ENCODE measurements at regions not wholly inside any gene's neighbourhood (a gene's known extent, or its start where the extent isn't known, plus 50 kb on each side); places are given as distances from the start of the nearest gene placed in this dataset.

DNA sequence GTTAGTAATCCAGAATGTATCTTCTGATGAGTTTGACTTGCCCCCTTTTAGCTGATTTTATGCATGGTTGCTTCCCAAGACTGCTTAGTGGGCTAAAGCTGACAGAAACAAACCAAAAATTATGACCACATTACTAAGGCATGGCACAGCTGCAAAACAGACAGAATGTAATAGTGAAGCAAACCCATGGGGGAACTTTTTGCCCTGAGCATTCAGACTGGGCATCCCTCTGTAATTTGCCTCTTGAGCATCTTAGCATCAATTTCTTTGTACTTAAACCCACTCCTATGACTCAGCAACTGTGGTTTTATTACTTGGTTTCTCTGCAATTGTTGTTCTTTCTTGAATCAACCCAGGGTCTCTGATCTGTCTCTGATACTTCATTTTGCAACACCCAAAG lies 487.3 kb upstream of the DCC start:
- TF ChIP-seq EZH2 (IDR thresholded peaks at IDR 0.05; ENCODE audit: borderline replicate concordance, low read depth, low read length, severe bottlenecking), result no peak
- TF ChIP-seq, protein P1, sequence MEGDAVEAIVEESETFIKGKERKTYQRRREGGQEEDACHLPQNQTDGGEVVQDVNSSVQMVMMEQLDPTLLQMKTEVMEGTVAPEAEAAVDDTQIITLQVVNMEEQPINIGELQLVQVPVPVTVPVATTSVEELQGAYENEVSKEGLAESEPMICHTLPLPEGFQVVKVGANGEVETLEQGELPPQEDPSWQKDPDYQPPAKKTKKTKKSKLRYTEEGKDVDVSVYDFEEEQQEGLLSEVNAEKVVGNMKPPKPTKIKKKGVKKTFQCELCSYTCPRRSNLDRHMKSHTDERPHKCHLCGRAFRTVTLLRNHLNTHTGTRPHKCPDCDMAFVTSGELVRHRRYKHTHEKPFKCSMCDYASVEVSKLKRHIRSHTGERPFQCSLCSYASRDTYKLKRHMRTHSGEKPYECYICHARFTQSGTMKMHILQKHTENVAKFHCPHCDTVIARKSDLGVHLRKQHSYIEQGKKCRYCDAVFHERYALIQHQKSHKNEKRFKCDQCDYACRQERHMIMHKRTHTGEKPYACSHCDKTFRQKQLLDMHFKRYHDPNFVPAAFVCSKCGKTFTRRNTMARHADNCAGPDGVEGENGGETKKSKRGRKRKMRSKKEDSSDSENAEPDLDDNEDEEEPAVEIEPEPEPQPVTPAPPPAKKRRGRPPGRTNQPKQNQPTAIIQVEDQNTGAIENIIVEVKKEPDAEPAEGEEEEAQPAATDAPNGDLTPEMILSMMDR (IDR thresholded peaks at IDR 0.05; ENCODE audit: borderline replicate concordance, extremely low read depth, low read length, poor library complexity, severe bottlenecking), result no peak
